PC-3 (cell line): ENCODE measurements at regions not wholly inside any gene's neighbourhood (a gene's known extent, or its start where the extent isn't known, plus 50 kb on each side); places are given as distances from the start of the nearest gene placed in this dataset.

Source experiments
- CTCF ChIP-seq: fragments of 300-600 bp; sonication (generic); conservative IDR thresholded peaks from 2 replicates; pipeline ENCODE4 v1.5.1; 2017; ENCODE audit warnings: antibody characterized with exemption, low read depth, mild to moderate bottlenecking, low read length
- EZH2phosphoT487 ChIP-seq: fragments of 300-600 bp; sonication (generic); IDR thresholded peaks from 2 replicates; pipeline ENCODE4 v1.6.1; 2018; ENCODE audit warnings: mild to moderate bottlenecking, antibody characterized with exemption, low read length, borderline replicate concordance

DNA sequence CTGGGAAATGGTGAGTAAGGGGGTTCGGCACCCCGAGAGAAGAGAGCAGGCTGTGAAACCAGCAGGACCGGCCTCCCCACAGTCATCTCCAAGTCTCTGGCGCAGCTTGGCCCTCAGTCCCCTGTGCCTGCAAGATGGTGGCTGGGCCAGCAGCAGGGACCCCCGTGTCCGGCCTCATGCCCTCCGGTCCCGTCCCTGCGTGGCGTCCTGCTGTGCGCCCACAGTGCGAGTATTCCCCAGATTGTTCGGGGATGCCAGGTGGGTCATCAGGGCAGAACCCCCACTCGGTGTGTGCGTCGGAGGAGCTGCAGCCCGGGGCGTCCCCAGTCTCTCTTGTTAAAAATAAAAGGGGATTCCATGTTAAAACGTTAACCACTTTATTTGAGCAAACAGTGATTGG is 216.9 kb upstream of the ALG10B start:
- no peak for TF ChIP-seq CTCF
- TF ChIP-seq EZH2phosphoT487, result no peak
